ENCODE measurements at regions not wholly inside any gene's neighbourhood (a gene's known extent, or its start where the extent isn't known, plus 50 kb on each side); places are given as distances from the start of the nearest gene placed in this dataset.

- H3K56ac ChIP-seq (replicated peaks; ENCODE audit: insufficient read length, low read depth, low read length) = no peak overlapping the region
- TF ChIP-seq, protein P1, sequence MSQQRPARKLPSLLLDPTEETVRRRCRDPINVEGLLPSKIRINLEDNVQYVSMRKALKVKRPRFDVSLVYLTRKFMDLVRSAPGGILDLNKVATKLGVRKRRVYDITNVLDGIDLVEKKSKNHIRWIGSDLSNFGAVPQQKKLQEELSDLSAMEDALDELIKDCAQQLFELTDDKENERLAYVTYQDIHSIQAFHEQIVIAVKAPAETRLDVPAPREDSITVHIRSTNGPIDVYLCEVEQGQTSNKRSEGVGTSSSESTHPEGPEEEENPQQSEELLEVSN (IDR thresholded peaks at IDR 0.05) = no peak
- TF ChIP-seq PHF8 (conservative IDR thresholded peaks at IDR 0.05; ENCODE audit: low read depth, low read length) (no peak), CHD1 (IDR thresholded peaks at IDR 0.05; ENCODE audit: low read depth, low read length) (no peak), NRF1 (IDR thresholded peaks at IDR 0.05; ENCODE audit: low read depth, low read length) (no peak), ASH2L (IDR thresholded peaks at IDR 0.05; ENCODE audit: low read length) (no peak), NANOG (IDR thresholded peaks at IDR 0.05; ENCODE audit: insufficient read depth, low read depth, low read length, poor library complexity, severe bottlenecking) (no peak), CTBP2 (IDR thresholded peaks at IDR 0.05; ENCODE audit: borderline replicate concordance, insufficient read depth, insufficient read length, low read length) (no peak), RFX5 (IDR thresholded peaks at IDR 0.05; ENCODE audit: borderline replicate concordance, low read depth, low read length) (no peak), HDAC6 (IDR thresholded peaks at IDR 0.05; ENCODE audit: low read depth, low read length) (no peak), TBP (IDR thresholded peaks at IDR 0.05; ENCODE audit: low read depth, low read length) (no peak), SP2 (IDR thresholded peaks at IDR 0.05; ENCODE audit: low read length) (no peak), EGR1 (IDR thresholded peaks at IDR 0.05; ENCODE audit: borderline replicate concordance, low read depth, low read length) (no peak), RAD21 (IDR thresholded peaks at IDR 0.05 in 1 of 2, conservative IDR thresholded peaks at IDR 0.05 in 1 of 2; ENCODE audit: low read depth in 2 of 2, low read length in 2 of 2) (no peak), POU5F1 (IDR thresholded peaks at IDR 0.05; ENCODE audit: low read depth, low read length) (no peak)
Measured at GRCh38 chr6:62978920-62979319, 232.3 kb upstream of the FKBP1C start.

More at GRCh38 chr6:62978920-62979319, 232.3 kb upstream of the FKBP1C start:
- H3K79me2 ChIP-seq (ENCODE audit: control insufficient read depth in 1 of 2, insufficient read depth in 2 of 2, low read length in 2 of 2) = no peaks in the 10 kb centered on the region
- H3K9me3 ChIP-seq (ENCODE audit: insufficient read depth in 2 of 2, low read depth in 1 of 2, low read length in 1 of 2) = no peaks in the 10 kb centered on the region
- no peak overlapping the region for H3K9ac ChIP-seq (replicated peaks in 1 of 4; ENCODE audit: extremely low read depth in 1 of 4, low read depth in 3 of 4, low read length in 3 of 4)
- H4K5ac ChIP-seq (ENCODE audit: insufficient read length, low read depth, low read length) = no peak overlapping the region
- no peak overlapping the region for H2BK20ac ChIP-seq (ENCODE audit: low read length)
- no peak overlapping the region for H3K18ac ChIP-seq (ENCODE audit: extremely low read depth, low read length)
- H3K79me1 ChIP-seq (ENCODE audit: low read depth, low read length) = no peaks in the 10 kb centered on the region
- H3K14ac ChIP-seq (ENCODE audit: insufficient read length) = no peak overlapping the region
- no peak overlapping the region for H2AFZ ChIP-seq (ENCODE audit: low read length)
- no peak overlapping the region for H3K4me2 ChIP-seq (ENCODE audit: insufficient read depth in 1 of 2, low read depth in 2 of 2, low read length in 2 of 2)
- no peak overlapping the region for H3K27ac ChIP-seq (ENCODE audit: low read depth, low read length)
- H2AK5ac ChIP-seq (ENCODE audit: low read depth, low read length) = no peak overlapping the region
- ChIA-PET CTCF (ENCODE audit: partially characterized antibody) (interaction anchor here (0.6 kb wide), 1 partner anchor 599 kb away, joined by 3 read pairs; no protein-coding TSS in a partner anchor), POLR2A (ENCODE audit: partially characterized antibody) (no interaction called here)
- no peaks in the 10 kb centered on the region for H3K27me3 ChIP-seq (replicated peaks in 1 of 4; ENCODE audit: control insufficient read depth in 3 of 4, extremely low read depth in 1 of 4, insufficient read depth in 3 of 4, low read length in 3 of 4)
- WGBS, 2 experiments (ENCODE audit: extremely low coverage in 1 of 2, insufficient coverage in 1 of 2, insufficient read length in 1 of 2, insufficient replicate concordance in 2 of 2, low coverage in 1 of 2, low lambda C conversion rate in 2 of 2, missing lambda C conversion rate in 1 of 2) = 85% methylated on average over 2 of the region's 2 CpGs; no CpG with 5 or more reads in 1 of the 2 experiments
- no peaks in the 10 kb centered on the region for H3K23me2 ChIP-seq (ENCODE audit: low read depth, low read length)
- no peaks in the 10 kb centered on the region for H3K36me3 ChIP-seq (ENCODE audit: control insufficient read depth in 2 of 4, insufficient read depth in 4 of 4, low read length in 3 of 4)
- no peak overlapping the region for H2BK15ac ChIP-seq (ENCODE audit: low read length)
- no peak overlapping the region for H2BK120ac ChIP-seq (replicated peaks; ENCODE audit: low read depth, low read length)
- H3K4me3 ChIP-seq (ENCODE audit: extremely low read depth in 1 of 4, insufficient read depth in 2 of 4, low read depth in 3 of 4, low read length in 4 of 4) = no peak overlapping the region
- no peak for DNase-seq (ENCODE audit: low read depth in 1 of 2, low spot score in 2 of 2)
- no peak overlapping the region for H2BK12ac ChIP-seq (ENCODE audit: low read depth, low read length)
- H4K20me1 ChIP-seq (replicated peaks in 1 of 2; ENCODE audit: control insufficient read depth in 1 of 2, insufficient read depth in 2 of 2, low read length in 2 of 2) = no peaks in the 10 kb centered on the region
- H4K8ac ChIP-seq (ENCODE audit: extremely low read depth, insufficient read depth, low read length) = no peak overlapping the region
- no peak for FAIRE-seq
- H2BK5ac ChIP-seq (ENCODE audit: low read depth, low read length) = no peak overlapping the region
- H3K23ac ChIP-seq (ENCODE audit: insufficient read length) = no peak overlapping the region
- no peak overlapping the region for H3K4ac ChIP-seq (replicated peaks; ENCODE audit: insufficient read length, low read depth, low read length)
- no peak overlapping the region for H4K91ac ChIP-seq (replicated peaks; ENCODE audit: insufficient read length, low read length)
- H3K4me1 ChIP-seq (replicated peaks in 1 of 4; ENCODE audit: control insufficient read depth in 3 of 4, insufficient read depth in 4 of 4, low read length in 3 of 4) = no peaks in the 10 kb centered on the region
